ENCODE measurements at regions not wholly inside any gene's neighbourhood (a gene's known extent, or its start where the extent isn't known, plus 50 kb on each side); places are given as distances from the start of the nearest gene placed in this dataset.

GRCh38 chr9:117465706-117466105, 50.8 kb upstream of the ASTN2 start:
- no peak overlapping the region for H3K4me3 ChIP-seq
- H3K4me1 ChIP-seq = no peaks in the 10 kb centered on the region
- H3K36me3 ChIP-seq = no peaks in the 10 kb centered on the region
- H3K27me3 ChIP-seq = no peaks in the 10 kb centered on the region
- H3K9me3 ChIP-seq = no peaks in the 10 kb centered on the region
- no peak for DNase-seq (ENCODE audit: low spot score)
- no peak overlapping the region for H3K27ac ChIP-seq
- TF ChIP-seq CTCF (IDR thresholded peaks at IDR 0.05) = no peak

GRCh38 chr9:117464941-117465616, 50.2 kb upstream of the ASTN2 start:
- Histone ChIP-seq H3K27me3 (no peaks in the 10 kb centered on the region), H3K27ac (no peak overlapping the region), H3K4me3 (no peak overlapping the region), H3K9me3 (no peaks in the 10 kb centered on the region), H3K36me3 (no peaks in the 10 kb centered on the region), H3K4me1 (no peaks in the 10 kb centered on the region)
- DNase-seq (ENCODE audit: low spot score) = no peak
- TF ChIP-seq CTCF (IDR thresholded peaks at IDR 0.05) = no peak

Measured in right atrium auricular region (tissue), 2 donors.